ENCODE measurements at regions not wholly inside any gene's neighbourhood (a gene's known extent, or its start where the extent isn't known, plus 50 kb on each side); places are given as distances from the start of the nearest gene placed in this dataset.
A peak's percentile ranks its signal among the peaks of the same experiment; 100 is the strongest.

DNA sequence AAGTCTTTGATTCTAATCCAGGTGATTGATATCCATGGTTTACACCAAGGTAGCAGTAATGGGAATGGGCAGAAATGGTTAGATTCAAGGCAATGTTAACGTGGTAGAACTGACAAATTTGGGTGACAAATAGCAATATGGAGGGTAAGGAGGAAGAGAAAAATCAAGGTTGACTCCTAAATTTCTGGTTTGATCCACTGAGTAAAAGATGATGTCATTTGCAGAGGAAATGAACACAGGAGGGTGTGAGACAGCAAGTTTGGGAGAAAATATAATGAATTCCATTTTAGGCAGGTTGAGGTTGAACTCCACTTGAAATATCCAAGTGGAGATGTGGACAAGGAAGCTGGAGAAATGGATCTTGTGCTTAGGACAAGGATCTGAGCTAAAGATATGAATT is 170.9 kb upstream of the CAMK1G start:
- no peak for DNase-seq

DNA sequence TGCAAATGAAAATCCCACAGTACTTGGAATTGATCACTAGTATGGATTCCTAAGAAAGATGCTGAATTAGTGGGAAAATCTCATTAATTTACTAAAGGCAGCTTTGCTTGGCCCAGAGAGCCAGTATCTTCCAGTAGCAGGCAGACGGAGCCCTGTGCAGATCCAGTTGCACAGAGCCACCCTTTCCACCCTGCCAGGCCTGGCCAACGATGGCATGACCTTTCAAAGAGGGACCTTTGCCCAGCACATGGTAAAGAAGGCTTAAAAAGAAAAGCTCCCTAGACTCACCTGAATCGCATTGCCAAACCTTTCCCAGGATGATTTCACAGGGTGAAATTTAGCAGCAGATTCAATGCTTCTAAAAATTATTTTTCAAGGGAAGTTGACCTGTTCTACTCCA is 170.5 kb upstream of the CAMK1G start:
- DNase-seq = no peak

DNA sequence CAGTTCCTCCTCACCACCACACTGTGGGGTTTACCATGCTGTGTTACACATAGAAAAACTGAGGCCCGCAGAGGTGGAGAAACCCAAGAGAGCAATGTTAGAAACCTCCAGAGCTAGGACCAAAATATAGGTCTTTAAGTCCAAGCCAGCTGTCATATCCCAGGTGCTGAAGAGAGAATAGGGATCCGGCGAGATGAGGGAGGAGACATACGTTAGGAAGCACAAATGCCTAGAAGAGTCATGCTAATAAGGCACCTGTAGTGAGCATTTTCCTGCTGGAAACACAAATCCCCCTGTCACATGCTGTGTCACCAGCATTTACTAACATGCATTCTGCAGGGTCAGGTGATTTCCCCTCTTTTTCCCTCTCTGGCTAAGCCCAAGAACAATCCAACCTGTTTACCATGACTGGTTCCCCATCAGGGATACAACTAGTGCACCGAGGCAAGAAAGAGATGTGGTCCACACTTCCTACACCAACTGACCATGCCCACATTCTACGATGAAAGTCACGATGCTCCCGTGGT is 168.6 kb upstream of the CAMK1G start:
- DNase-seq = no peak

DNA sequence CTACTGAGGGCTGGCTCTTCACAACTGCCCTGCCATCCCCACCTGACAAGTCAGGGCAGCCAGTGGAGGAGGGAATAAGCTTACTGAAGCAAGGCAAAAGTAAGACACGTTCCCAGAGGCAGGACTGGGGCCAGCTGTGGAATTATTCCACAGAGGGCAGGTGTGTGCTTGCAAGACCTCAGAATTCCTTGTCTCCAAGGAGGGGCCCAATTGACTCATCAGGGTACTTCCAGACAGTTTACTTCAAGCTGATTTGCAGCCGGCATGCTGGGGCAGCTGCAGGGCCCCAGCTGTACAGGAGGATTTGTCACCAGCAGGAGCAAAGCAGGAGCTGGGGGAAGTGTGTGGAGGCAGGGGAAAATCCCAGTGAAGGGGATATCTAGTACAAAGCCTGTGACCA is 167.5 kb upstream of the CAMK1G start:
- DNase-seq = no peak

DNA sequence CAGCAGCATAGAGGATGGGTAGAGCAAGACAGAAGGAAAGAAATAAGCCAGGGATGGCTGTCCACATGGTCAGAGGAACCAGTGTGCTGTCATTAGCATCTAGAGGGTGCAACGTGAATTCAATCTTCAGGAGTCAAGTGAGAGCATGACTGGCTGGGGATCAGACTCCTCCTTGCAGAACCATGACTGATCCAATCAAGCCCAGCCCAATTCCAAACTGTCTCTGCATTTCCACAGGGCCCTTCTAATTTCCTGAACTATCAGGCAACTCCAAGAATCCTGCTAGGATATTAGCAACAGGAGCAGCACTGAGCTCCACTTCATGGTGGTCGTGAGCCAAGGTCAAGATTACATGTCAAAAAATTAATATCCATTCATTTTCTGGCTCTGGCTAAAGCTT is 166.8 kb upstream of the CAMK1G start:
- no peak for DNase-seq

DNA sequence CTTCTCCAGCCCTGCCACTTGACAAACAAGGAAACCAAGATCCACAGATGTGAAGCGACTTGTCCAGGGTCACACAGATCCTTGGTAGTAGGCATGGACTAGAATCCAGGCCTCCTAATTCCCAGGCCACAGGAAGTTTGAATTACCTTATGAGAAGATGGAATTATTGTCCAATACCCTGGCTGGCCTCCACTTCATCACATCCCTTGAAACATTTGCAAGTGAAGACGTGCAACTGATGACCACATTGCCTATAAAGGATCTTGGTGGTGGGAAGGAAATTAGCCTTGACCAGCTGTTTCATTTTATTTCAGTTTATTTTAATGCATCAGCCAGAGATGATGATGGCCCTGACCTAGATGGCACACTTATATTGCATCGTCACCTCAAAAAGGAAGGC is 165.8 kb upstream of the CAMK1G start:
- no peak for DNase-seq

DNA sequence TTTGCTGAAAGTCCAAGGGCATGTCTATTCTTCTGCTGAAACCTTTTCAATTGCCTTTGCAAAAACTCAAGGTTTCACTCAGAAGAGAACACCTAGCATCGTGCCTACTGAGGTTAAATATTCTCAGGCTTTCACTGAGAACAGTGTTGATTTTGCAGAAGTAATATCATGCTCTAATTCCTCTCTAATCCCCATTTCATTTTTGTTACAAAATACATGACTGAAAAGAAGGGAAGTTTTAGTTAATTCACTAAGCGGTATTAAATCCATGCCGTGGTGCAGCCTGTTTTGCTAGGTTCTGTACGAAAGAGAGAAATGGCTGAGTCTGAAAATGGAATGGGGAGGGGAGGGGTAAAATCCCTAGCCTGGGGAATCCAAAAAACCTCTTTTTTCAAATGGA is 163.2 kb upstream of the CAMK1G start:
- peak in 1 of 14 donors; percentile 16 for DNase-seq

DNA sequence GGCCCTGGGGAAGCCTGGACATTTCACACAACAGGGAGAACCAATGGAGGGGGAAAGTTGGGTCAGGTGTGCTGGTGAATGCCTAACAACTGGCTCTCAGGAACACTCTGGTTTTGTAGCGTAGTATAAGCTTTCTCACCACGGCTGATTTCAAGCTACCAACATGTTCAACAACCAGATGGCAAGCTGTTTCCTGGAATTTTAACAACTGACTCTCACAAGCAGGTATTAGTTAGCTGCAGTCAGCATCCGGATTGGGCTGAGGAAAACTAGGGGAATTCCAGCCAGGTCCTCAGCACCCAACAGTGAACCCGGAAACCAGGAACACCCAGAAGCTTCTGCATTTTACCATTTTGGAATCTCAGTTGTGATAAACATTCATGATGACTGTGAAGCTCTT is 162.3 kb upstream of the CAMK1G start:
- DNase-seq = peak in 1 of 14 donors; percentile 66

DNA sequence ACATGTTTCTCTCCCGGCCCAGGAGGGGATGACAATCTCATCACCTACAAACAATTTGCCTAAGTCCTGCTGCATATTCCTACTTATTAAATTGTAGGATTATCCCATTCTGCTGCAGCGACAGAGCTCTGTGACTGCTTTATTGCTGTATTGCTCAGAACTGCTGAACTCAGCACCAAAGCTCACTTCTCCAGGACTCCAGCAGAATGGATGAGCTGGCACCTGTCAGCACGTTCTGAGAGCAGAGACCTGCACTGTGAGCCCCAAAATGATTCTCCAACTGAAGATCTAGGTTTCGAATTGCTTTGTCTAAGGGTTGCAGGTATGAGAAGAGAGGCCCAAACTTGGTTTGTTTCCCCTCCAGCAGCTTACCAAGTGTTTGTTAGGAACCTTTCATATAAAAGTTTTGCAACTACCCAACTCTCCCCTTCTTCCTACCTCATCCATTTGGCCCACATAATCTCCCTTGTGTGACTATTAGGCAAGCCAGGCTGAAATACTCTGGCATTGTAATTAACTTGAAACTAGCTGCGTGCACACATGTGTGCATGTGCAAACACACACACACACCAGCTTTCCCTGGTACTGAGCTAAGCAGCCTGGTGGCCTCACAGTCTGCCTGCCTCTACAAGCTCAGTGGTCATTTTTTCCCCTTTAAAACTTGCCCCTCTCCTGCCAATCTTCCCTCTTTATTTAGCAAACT is 161.4 kb upstream of the CAMK1G start:
- no peak for DNase-seq

DNA sequence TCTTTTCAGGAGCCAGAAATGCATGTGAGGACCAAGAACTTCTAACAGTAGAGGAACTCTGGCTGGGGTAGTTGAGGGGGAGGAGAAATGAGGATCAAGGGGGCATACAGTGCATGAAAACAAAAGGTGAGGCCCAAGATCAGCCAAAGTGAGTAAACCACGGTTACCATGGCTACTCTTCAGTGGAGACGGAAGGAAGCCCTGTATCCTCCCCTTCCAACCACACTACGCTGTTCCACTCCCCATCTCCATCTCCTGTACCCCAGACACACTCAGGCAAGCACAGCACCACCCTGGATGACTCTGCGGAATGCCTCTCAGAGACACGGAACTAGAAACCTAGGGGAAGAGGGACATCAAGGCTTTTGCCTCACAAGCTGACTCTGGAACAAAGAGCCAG is 157.6 kb upstream of the CAMK1G start:
- no peak for DNase-seq

DNA sequence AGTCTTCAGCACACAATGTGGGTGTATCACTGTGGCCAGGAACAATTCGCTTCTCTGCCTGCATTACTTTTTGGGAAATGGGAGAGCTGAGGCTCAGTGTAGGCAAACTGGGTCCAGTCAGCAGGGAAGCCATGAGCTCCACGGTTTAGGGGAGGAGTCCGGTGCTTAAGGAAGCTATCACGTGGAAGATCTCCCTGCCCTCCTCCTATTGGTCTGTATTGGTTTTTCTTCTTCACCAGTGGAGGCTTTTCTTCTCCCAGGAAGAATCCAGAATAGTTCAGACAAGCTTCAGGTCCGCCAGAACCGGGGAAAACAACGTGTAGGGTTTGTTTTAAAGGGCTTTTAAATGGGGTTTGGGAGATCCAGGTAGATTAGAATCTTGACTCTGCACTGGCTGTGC is 156.2 kb upstream of the CAMK1G start:
- DNase-seq = no peak

DNA sequence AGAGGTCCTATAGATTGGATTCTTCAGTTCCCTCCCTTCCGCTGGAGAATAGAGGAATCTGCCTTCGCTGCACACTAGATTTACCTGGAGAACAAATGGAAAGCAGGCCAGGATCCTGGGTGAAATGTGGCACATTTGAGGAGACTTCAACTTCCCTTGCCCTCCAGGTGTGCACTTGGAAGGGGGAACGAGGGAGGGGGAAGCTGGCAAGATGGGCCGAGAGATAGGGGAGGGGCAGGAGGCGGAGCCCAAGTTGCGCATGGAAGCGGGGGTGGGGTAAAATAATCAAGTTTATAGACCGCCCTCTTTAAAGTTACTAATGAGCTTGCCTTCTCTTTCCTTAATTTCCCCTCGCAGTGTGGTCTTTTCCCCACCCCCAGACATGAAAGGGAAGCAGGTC is 155.7 kb upstream of the CAMK1G start:
- no peak for DNase-seq

DNA sequence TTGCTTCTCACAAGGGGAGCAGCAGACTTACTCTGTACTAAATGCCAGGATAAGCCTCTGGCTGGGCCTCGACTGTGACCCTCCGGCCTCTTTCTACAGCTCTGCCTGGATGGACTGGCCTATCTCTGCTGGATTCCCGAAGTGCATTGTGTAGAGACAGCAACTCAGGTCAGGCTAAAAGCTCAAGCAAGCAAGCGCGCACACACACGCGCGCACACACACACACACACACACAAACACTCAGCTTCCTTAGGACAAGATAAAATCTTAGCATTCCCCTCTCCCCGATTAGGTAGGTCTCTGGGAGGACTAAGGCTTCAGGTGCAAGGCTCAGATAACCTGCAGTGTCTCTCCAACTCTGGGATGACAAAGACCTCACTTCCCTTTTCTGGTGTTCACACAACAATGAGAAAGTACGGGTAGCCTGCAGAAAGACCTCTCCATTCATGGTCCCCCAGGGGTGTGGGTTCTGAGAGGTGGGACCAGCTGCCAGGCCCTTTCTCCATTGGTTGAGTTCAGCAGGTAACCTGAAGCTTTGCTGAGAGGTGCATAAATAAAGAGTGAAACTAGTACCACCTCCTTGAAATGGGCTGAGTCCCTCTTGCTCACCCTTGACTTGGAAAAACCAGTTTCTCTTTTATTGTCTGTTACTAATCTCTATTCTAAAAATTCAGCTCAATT is 155.1 kb upstream of the CAMK1G start:
- no peak for DNase-seq

DNA sequence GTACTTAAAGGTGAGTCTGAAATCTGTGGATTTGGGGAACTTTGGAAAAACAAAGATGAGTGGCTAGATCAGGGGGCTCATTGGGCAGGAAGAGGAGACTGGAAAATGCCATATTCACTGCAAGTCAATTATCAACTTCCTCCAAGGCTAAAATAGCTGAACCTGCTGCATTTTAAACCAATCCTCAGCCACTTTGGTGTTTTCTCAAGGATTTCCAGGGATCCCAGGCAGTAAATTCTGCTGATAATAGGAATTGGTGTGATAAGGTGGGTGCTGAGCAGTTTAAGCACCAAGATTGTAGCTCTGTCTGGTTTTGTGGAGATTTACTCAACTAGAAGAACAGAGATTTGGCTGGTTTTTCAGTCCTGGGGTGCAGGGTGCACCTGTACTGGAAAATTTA is 153.9 kb upstream of the CAMK1G start:
- no peak for DNase-seq

DNA sequence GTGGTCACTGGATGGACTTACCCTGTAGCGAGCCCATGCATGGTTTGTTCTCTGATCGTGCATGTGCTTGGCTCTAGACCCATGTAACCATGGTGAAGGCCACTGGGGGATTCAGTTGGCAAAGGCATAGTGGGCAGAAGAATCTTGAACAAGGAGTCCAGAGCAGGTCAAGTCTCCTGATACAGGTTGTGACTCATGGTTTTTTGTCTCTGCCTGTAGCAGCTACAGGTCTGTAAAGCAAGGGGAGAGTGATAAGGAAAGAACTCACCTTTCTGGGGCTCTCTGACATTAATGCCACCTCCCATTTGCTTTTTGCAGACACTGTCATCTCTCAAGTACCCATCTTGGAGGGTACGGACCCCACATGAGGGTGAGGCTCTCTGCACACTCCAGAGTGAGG is 153.4 kb upstream of the CAMK1G start:
- DNase-seq = no peak

DNA sequence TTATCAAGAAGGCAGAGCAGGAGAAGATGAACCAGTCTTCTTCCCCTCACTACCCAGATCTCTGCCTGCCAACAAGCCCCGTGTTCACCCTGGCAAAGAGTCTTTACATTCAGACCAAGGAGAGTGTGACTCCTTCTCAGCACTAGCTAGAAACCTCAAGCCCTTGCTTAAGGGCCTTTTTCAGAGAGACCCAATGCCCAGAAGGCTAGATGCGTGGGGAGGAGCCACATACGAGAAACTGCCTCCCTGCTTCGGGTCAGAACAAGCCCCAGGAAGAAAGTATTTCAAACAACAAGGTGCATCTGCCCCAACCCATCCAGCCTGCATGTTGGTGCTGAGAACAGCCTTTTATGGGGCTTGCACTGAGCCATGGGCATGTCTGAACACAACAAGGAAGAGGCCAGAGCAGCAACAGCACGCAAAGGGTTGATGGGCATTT is 152.7 kb upstream of the CAMK1G start:
- no peak for DNase-seq

DNA sequence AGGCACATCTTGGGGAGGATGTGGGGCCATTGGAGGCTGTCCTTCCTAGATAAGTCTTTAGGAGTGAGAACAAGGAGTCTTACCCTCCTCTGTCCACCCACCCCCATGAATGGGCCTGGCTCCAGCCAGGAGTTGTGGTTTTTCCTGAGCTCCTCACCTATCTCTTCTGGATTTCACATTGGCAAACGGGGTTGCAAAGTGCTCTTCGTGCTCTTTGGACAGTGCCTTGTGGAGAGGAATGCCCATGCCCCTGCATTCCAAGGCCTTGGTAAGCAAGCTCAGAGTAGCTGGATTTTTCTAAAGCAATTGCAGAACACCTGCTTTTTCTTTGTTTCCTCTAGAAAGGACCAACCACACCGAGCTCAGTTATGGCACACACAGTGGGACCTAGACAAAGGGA is 152.1 kb upstream of the CAMK1G start:
- no peak for DNase-seq

DNA sequence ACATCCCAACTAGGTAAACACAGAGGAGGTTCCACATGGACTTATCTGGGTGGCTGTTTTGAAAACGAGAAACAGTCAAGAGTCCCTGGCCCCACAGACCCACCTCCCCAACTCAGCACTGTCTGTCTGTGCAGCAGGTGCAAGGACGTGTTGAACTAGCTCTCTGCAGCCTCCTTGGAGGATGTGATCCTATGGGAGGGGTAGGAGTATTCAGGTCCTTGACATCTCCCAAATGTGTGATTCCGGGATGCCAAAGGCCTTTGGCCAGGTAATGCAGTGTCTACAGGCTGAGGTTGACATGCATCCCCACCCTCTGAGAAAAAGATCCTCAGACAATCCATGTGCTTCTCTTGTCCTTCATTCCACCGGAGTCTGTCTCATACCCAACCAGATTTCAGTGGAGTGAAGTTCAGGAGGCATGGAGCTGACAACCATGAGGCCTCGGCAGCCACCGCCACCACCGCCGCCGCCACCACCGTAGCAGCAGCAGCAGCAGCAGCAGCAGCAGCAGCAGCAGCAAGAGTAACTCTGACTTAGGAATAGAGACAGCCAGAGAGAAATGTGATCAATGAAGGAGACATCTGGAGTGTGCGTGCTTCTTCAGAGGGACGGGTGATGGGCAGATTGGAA is 151.6 kb upstream of the CAMK1G start:
- DNase-seq = no peak

DNA sequence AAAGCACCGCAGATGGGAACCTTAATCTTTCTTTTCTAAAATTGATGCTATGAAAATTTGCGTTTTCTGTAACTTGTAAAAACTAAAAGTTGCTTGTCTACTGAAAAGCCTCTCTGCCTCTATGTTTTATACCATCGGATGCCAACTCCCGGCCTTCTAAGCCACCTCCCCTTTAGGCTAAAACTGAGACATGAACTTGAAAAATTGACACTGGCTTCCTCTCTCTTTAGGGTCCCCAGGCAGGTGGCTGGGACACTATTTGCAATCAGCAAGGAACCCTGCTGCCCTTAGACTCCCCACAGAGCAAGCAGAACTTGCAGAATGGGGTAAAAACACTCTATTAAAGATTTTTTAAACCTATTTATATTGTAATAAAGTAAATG is 151.1 kb upstream of the CAMK1G start:
- no peak for DNase-seq

DNA sequence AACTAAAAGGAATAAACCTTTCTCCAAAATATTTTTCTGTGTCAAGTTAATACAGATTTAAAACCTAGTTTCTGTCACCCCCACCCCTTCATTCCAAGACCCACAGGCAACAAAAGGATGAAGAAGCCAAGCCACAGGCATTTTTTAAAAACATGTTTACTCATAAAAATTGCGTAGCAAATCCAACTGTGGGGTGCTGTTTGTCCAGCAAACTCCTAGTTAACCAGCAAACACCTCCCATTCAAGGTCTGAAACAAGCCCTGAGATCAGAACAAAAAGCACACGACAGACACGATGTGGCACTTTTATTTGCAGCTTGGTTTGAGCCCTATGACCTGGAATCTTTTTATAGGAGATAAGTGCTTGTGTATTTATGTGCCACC is 149.9 kb upstream of the CAMK1G start:
- no peak for DNase-seq

DNA sequence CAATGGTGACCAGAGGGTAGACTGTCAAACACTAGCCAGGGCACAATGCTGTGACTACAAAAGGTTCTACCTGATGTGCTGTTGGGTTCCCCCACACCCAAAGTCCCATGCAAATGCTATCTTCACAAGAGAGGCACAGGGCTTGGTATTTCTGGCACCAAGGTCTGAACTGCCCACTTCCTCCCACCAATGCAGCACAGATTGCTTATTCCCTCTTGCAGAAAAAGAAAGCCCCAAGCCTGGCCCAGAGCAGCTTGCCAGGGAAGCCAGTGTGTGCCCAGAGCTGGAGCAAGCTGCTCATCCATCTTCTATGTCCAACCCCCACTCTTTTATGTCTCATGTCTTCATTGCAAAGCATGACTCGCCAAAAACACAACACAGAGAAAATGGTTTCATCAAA is 149.4 kb upstream of the CAMK1G start:
- peak in 10 of 14 donors; percentile 6 to 94 (median 47) for DNase-seq

DNA sequence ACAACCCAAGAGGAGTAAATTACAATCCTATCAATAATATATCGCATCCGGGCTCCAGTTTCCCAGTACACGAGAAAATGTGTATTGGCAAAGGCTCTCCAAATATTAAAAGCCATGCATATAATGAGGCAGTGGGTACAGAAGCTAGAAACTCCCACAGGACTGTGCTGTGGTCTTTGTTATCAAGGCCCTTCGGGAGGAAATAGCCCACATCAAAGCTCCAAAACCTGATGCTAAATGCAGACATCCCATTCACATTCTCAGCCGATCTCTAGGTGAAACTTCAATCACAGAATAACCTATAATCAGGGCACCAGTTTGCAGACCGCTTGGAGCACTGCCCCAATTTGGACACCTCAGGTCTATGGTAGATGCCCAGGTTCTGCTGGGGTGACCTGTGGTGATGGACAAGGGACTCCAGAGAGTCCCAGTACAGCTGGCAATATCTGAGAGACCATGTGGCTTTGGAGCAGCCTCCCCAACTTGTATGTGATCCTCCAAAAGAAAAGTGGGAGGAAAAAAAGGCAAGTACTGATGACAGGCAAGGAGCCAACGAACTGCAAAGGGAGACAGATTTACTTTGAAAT is 148.8 kb upstream of the CAMK1G start:
- peak in 1 of 14 donors; percentile 32 for DNase-seq
